ENCODE measurements at regions not wholly inside any gene's neighbourhood (a gene's known extent, or its start where the extent isn't known, plus 50 kb on each side); places are given as distances from the start of the nearest gene placed in this dataset.

- Mint-ChIP-seq H3K36me3 (ENCODE audit: low read depth) (no peaks in the 10 kb centered on the region), H3K27me3 (no peaks in the 10 kb centered on the region), H3K9me3 (no peaks in the 10 kb centered on the region), H3K27ac (no peak overlapping the region), H3K4me1 (ENCODE audit: low read depth) (no peaks in the 10 kb centered on the region), H3K4me3 (no peak overlapping the region)
- intact Hi-C loops (cut with micrococcal nuclease): no loop called here
- ChIA-PET POLR2A (no interaction called here), CTCF (interaction anchor here (1.1 to 1.3 kb wide), 2 partner anchors 10 to 14 kb away, joined by 3 read pairs; no protein-coding TSS in a partner anchor)
- no peak for TF ChIP-seq CTCF (IDR thresholded peaks at IDR 0.05)
- DNase-seq (no peak), ATAC-seq (no peak)
Observed at GRCh38 chr18:11526675-11527074, 82.7 kb upstream of the SLC35G4 start.

- DNase-seq (no peak), ATAC-seq (no peak)
- Mint-ChIP-seq H3K9me3 (no peaks in the 10 kb centered on the region), H3K36me3 (ENCODE audit: low read depth) (no peaks in the 10 kb centered on the region), H3K27ac (no peak overlapping the region), H3K4me1 (ENCODE audit: low read depth) (no peaks in the 10 kb centered on the region), H3K27me3 (no peaks in the 10 kb centered on the region), H3K4me3 (no peak overlapping the region)
- ChIA-PET POLR2A (no interaction called here), CTCF (interaction anchor here (2.7 kb wide), 1 partner anchor 29 kb away, joined by 10 read pairs; no protein-coding TSS in a partner anchor)
- intact Hi-C loops (cut with micrococcal nuclease): no loop called here
- no peak for TF ChIP-seq CTCF (IDR thresholded peaks at IDR 0.05)
Observed at GRCh38 chr18:11523804-11524203, 85.6 kb upstream of the SLC35G4 start.

GRCh38 chr18:11522992-11523391 is 86.4 kb upstream of the SLC35G4 start:
- no peak for DNase-seq
- H3K36me3 Mint-ChIP-seq (ENCODE audit: low read depth): no peaks in the 10 kb centered on the region
- POLR2A ChIA-PET: no interaction called here
- no peak for ATAC-seq
- no peak overlapping the region for H3K27ac Mint-ChIP-seq
- CTCF ChIA-PET: interaction anchor here (1.8 kb wide), 1 partner anchor 212 kb away, joined by 4 read pairs; no protein-coding TSS in a partner anchor
- no peaks in the 10 kb centered on the region for H3K27me3 Mint-ChIP-seq
- no peaks in the 10 kb centered on the region for H3K9me3 Mint-ChIP-seq
- no peaks in the 10 kb centered on the region for H3K4me1 Mint-ChIP-seq (ENCODE audit: low read depth)
- intact Hi-C loops (cut with micrococcal nuclease): no loop called here
- no peak for TF ChIP-seq CTCF (IDR thresholded peaks at IDR 0.05)
- no peak overlapping the region for H3K4me3 Mint-ChIP-seq

GRCh38 chr18:11521853-11522252 is 87.5 kb upstream of the SLC35G4 start:
- Mint-ChIP-seq H3K4me1 (ENCODE audit: low read depth) (no peaks in the 10 kb centered on the region), H3K27me3 (no peaks in the 10 kb centered on the region), H3K36me3 (ENCODE audit: low read depth) (no peaks in the 10 kb centered on the region), H3K9me3 (no peaks in the 10 kb centered on the region), H3K4me3 (no peak overlapping the region), H3K27ac (no peak overlapping the region)
- POLR2A ChIA-PET: no interaction called here
- no peak for TF ChIP-seq CTCF (IDR thresholded peaks at IDR 0.05)
- ATAC-seq (no peak), DNase-seq (no peak)
- intact Hi-C loops (cut with micrococcal nuclease): no loop called here
- CTCF ChIA-PET: interaction anchor here (1.8 kb wide), 1 partner anchor 211 kb away, joined by 4 read pairs; no protein-coding TSS in a partner anchor

GRCh38 chr18:11520536-11520935 is 88.9 kb upstream of the SLC35G4 start:
- Mint-ChIP-seq H3K4me1 (ENCODE audit: low read depth) (no peaks in the 10 kb centered on the region), H3K27me3 (no peaks in the 10 kb centered on the region), H3K36me3 (ENCODE audit: low read depth) (no peaks in the 10 kb centered on the region), H3K27ac (no peak overlapping the region), H3K9me3 (no peaks in the 10 kb centered on the region), H3K4me3 (no peak overlapping the region)
- ATAC-seq (no peak), DNase-seq (no peak)
- TF ChIP-seq CTCF (IDR thresholded peaks at IDR 0.05): no peak
- ChIA-PET CTCF (interaction anchor here (1.1 to 1.8 kb wide), 3 partner anchors 14 to 734 kb away, joined by 3 to 6 read pairs (median 4); no protein-coding TSS in a partner anchor), POLR2A (no interaction called here)
- intact Hi-C loops (cut with micrococcal nuclease): no loop called here
